SK-N-SH treated with all-trans-retinoic acid at 6 μM for 48 hours (cell line): ENCODE measurements at regions not wholly inside any gene's neighbourhood (a gene's known extent, or its start where the extent isn't known, plus 50 kb on each side); places are given as distances from the start of the nearest gene placed in this dataset.

Source experiments
- ATAC-seq: fragments of 200-7000 bp; cut with Tn5 transposase; 3 replicates; pipeline ENCODE4 v1.9.1; 2020; ENCODE audit warnings: mild to moderate bottlenecking, moderate library complexity
- BACH2 ChIP-seq: fragments of 250-450 bp; sonication (Bioruptor Pico); IDR thresholded peaks from 2 replicates; pipeline ENCODE4 v1.9.0; 2021; ENCODE audit warnings: mild to moderate bottlenecking, borderline replicate concordance
- CSDC2 ChIP-seq: fragments of 250-450 bp; sonication (Bioruptor Pico); IDR thresholded peaks from 2 replicates; pipeline ENCODE4 v1.5.0; 2020; ENCODE audit warnings: mild to moderate bottlenecking, moderate library complexity
- ESRRG ChIP-seq: fragments of 250-450 bp; sonication (Bioruptor Pico); IDR thresholded peaks from 2 replicates; pipeline ENCODE4 v1.6.1; 2021; ENCODE audit warnings: mild to moderate bottlenecking
- GLIS3 ChIP-seq: fragments of 250-450 bp; sonication (Bioruptor Pico); IDR thresholded peaks from 2 replicates; pipeline ENCODE4 v1.5.0; 2020; ENCODE audit warnings: mild to moderate bottlenecking, moderate library complexity
- ISL1 ChIP-seq: fragments of 250-450 bp; sonication (Bioruptor Pico); IDR thresholded peaks from 2 replicates; pipeline ENCODE4 v2.1.2; 2022; ENCODE audit warnings: mild to moderate bottlenecking, moderate library complexity
- OSR1 ChIP-seq: fragments of 250-450 bp; sonication (Bioruptor Pico); IDR thresholded peaks from 2 replicates; pipeline ENCODE4 v1.8.0; 2022; ENCODE audit warnings: moderate library complexity, mild to moderate bottlenecking, inconsistent platforms
- TCF4 ChIP-seq: fragments of 250-450 bp; sonication (Bioruptor Pico); IDR thresholded peaks from 2 replicates; pipeline ENCODE4 v1.8.0; 2021; ENCODE audit warnings: mild to moderate bottlenecking, moderate library complexity, borderline replicate concordance
- TOX ChIP-seq: fragments of 250-450 bp; sonication (Bioruptor Pico); IDR thresholded peaks from 2 replicates; pipeline ENCODE4 v1.8.0; 2021; ENCODE audit warnings: mild to moderate bottlenecking, moderate library complexity, borderline replicate concordance
- ZC3H10 ChIP-seq: fragments of 250-450 bp; sonication (Bioruptor Pico); IDR thresholded peaks from 2 replicates; pipeline ENCODE4 v1.5.1; 2021; ENCODE audit warnings: mild to moderate bottlenecking, moderate library complexity
- ZFP3 ChIP-seq: fragments of 250-450 bp; sonication (Bioruptor Pico); IDR thresholded peaks from 2 replicates; pipeline ENCODE4 v1.5.0; 2020; ENCODE audit warnings: mild to moderate bottlenecking, moderate library complexity
- ZNF565 ChIP-seq: fragments of 450-650 bp; formaldehyde crosslinking; conservative IDR thresholded peaks from 2 replicates; pipeline ENCODE4 v1.5.0; 2020; ENCODE audit warnings: low read depth, mild to moderate bottlenecking, moderate library complexity
- ZNF70 ChIP-seq: fragments of 450-650 bp; formaldehyde crosslinking; IDR thresholded peaks from 2 replicates; pipeline ENCODE4 v1.5.0; 2020; ENCODE audit warnings: mild to moderate bottlenecking, moderate library complexity
- ZNF8 ChIP-seq: fragments of 450-650 bp; formaldehyde crosslinking; IDR thresholded peaks from 2 replicates; pipeline ENCODE4 v1.5.0; 2020; ENCODE audit warnings: mild to moderate bottlenecking, moderate library complexity
- TF ChIP-seq, protein P1 (sequence below): fragments of 250-450 bp; sonication (Bioruptor Pico); IDR thresholded peaks from 2 replicates; pipeline ENCODE4 v1.5.1; 2020; ENCODE audit warnings: low read depth, mild to moderate bottlenecking, moderate library complexity
- TF ChIP-seq, protein P2 (sequence below): fragments of 250-450 bp; sonication (Bioruptor Pico); IDR thresholded peaks from 2 replicates; pipeline ENCODE4 v1.8.0; 2021; ENCODE audit warnings: low read depth, mild to moderate bottlenecking, moderate library complexity, borderline replicate concordance
- TF ChIP-seq, protein P3 (sequence below): fragments of 250-450 bp; sonication (Bioruptor Pico); IDR thresholded peaks from 2 replicates; pipeline ENCODE4 v1.8.0; 2020; ENCODE audit warnings: mild to moderate bottlenecking, moderate library complexity, borderline replicate concordance
- TF ChIP-seq, protein P4 (sequence below): fragments of 250-450 bp; sonication (Bioruptor Pico); IDR thresholded peaks from 2 replicates; pipeline ENCODE4 v1.5.1; 2021; ENCODE audit warnings: mild to moderate bottlenecking, moderate library complexity
- TF ChIP-seq, protein P5 (sequence below): fragments of 250-450 bp; sonication (Bioruptor Pico); IDR thresholded peaks from 2 replicates; pipeline ENCODE4 v1.5.0; 2020; ENCODE audit warnings: mild to moderate bottlenecking, moderate library complexity

DNA sequence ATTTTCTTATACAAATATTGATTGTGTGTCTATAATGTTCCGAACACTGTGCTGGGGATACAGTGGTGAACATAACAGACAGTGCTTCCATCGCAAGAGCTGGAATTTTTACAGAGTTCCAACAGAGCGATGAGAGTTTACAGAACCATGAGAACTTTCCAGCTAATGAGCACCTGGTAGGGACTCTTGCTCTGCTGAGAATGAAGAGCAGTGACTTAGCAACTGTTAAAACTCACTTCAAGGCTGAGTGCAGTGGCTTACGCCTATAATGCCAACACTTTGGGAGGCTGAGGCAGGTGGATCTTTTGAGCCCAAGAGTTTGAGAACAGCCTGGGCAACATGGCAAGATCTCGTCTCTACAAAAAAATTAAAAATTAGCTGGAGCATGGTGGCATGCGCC, 113.8 kb upstream of the DIO2 start:
- TF ChIP-seq, protein P1, sequence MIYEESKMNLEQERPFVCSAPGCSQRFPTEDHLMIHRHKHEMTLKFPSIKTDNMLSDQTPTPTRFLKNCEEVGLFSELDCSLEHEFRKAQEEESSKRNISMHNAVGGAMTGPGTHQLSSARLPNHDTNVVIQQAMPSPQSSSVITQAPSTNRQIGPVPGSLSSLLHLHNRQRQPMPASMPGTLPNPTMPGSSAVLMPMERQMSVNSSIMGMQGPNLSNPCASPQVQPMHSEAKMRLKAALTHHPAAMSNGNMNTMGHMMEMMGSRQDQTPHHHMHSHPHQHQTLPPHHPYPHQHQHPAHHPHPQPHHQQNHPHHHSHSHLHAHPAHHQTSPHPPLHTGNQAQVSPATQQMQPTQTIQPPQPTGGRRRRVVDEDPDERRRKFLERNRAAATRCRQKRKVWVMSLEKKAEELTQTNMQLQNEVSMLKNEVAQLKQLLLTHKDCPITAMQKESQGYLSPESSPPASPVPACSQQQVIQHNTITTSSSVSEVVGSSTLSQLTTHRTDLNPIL (CRISPR knock-in tag) = no peak
- TF ChIP-seq, protein P2, sequence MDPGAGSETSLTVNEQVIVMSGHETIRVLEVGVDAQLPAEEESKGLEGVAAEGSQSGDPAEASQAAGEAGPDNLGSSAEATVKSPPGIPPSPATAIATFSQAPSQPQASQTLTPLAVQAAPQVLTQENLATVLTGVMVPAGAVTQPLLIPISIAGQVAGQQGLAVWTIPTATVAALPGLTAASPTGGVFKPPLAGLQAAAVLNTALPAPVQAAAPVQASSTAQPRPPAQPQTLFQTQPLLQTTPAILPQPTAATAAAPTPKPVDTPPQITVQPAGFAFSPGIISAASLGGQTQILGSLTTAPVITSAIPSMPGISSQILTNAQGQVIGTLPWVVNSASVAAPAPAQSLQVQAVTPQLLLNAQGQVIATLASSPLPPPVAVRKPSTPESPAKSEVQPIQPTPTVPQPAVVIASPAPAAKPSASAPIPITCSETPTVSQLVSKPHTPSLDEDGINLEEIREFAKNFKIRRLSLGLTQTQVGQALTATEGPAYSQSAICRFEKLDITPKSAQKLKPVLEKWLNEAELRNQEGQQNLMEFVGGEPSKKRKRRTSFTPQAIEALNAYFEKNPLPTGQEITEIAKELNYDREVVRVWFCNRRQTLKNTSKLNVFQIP (CRISPR knock-in tag) = no peak
- TF ChIP-seq ZNF565 (CRISPR knock-in tag) (no peak), TCF4 (CRISPR knock-in tag) (no peak), BACH2 (CRISPR knock-in tag) (no peak), ZNF8 (no peak), GLIS3 (CRISPR knock-in tag) (no peak), ISL1 (CRISPR knock-in tag) (no peak)
- TF ChIP-seq, protein P3, sequence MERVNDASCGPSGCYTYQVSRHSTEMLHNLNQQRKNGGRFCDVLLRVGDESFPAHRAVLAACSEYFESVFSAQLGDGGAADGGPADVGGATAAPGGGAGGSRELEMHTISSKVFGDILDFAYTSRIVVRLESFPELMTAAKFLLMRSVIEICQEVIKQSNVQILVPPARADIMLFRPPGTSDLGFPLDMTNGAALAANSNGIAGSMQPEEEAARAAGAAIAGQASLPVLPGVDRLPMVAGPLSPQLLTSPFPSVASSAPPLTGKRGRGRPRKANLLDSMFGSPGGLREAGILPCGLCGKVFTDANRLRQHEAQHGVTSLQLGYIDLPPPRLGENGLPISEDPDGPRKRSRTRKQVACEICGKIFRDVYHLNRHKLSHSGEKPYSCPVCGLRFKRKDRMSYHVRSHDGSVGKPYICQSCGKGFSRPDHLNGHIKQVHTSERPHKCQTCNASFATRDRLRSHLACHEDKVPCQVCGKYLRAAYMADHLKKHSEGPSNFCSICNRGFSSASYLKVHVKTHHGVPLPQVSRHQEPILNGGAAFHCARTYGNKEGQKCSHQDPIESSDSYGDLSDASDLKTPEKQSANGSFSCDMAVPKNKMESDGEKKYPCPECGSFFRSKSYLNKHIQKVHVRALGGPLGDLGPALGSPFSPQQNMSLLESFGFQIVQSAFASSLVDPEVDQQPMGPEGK = no peak
- no peak for ATAC-seq

DNA sequence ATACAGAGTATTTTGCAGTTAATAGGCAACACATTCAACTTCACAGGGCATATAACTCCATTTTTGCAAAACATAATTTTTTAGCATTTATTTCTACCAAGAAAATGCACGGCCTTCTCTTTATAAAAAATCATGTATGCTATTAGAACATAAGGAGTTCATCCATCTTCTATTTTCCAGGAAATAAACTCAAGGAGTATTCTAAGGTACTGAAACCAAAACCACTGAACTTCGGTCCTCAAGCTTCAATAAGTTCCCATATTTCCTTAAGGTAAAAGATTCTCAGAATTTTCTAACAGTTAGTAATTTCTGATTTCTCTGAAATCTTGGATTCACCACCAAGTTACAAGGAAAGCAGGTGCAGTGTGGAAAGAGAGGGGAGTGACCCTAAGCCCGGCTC, 113.3 kb upstream of the DIO2 start:
- TF ChIP-seq ZNF565 (CRISPR knock-in tag) (no peak), CSDC2 (CRISPR knock-in tag) (no peak), TOX (CRISPR knock-in tag) (no peak), ZNF70 (CRISPR knock-in tag) (no peak), ZNF8 (no peak), OSR1 (no peak), ZFP3 (CRISPR knock-in tag) (no peak)
- TF ChIP-seq, protein P1 (CRISPR knock-in tag) = no peak
- TF ChIP-seq, all 23 proteins: peak for 0
- ATAC-seq = no peak

DNA sequence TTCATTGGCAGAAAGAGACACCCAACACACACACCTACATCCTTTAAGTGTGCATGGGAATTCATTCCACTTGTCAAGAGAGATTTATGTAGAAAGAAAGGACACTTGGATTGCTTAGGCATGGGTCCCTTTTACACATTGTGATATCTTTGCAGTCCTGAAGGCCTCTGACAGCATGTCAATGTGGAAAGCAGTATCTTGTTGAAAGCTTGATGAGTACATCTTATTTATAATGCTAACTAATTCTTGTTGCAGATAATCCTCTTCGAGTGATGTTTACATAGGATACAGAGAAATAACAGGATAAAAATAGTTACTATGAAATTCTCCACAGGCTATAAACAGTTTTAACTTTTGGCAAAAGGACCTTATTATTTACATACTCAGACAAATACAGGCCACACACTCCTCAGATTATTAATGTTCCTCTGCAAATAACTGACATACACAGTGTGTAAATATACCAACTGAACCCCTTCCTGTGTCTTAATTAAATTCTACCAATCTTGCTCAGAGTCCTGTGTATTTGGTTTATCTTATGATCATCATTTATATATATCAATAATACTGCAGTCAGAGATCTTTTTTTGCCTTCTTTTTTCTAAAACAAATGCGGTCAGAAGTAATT, 111.8 kb upstream of the DIO2 start:
- TF ChIP-seq, protein P4, sequence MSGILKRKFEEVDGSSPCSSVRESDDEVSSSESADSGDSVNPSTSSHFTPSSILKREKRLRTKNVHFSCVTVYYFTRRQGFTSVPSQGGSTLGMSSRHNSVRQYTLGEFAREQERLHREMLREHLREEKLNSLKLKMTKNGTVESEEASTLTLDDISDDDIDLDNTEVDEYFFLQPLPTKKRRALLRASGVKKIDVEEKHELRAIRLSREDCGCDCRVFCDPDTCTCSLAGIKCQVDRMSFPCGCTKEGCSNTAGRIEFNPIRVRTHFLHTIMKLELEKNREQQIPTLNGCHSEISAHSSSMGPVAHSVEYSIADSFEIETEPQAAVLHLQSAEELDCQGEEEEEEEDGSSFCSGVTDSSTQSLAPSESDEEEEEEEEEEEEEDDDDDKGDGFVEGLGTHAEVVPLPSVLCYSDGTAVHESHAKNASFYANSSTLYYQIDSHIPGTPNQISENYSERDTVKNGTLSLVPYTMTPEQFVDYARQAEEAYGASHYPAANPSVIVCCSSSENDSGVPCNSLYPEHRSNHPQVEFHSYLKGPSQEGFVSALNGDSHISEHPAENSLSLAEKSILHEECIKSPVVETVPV (CRISPR knock-in tag) = no peak
- TF ChIP-seq OSR1 = no peak
- no peak for TF ChIP-seq ZC3H10 (CRISPR knock-in tag)
- TF ChIP-seq, protein P1 (CRISPR knock-in tag) = no peak
- TF ChIP-seq, protein P3 = no peak
- no peak for TF ChIP-seq ZNF8
- TF ChIP-seq, protein P5, sequence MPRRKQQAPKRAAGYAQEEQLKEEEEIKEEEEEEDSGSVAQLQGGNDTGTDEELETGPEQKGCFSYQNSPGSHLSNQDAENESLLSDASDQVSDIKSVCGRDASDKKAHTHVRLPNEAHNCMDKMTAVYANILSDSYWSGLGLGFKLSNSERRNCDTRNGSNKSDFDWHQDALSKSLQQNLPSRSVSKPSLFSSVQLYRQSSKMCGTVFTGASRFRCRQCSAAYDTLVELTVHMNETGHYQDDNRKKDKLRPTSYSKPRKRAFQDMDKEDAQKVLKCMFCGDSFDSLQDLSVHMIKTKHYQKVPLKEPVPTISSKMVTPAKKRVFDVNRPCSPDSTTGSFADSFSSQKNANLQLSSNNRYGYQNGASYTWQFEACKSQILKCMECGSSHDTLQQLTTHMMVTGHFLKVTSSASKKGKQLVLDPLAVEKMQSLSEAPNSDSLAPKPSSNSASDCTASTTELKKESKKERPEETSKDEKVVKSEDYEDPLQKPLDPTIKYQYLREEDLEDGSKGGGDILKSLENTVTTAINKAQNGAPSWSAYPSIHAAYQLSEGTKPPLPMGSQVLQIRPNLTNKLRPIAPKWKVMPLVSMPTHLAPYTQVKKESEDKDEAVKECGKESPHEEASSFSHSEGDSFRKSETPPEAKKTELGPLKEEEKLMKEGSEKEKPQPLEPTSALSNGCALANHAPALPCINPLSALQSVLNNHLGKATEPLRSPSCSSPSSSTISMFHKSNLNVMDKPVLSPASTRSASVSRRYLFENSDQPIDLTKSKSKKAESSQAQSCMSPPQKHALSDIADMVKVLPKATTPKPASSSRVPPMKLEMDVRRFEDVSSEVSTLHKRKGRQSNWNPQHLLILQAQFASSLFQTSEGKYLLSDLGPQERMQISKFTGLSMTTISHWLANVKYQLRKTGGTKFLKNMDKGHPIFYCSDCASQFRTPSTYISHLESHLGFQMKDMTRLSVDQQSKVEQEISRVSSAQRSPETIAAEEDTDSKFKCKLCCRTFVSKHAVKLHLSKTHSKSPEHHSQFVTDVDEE (CRISPR knock-in tag) = no peak
- no peak for TF ChIP-seq ESRRG
- ATAC-seq = no peak
